ENCODE measurements at regions not wholly inside any gene's neighbourhood (a gene's known extent, or its start where the extent isn't known, plus 50 kb on each side); places are given as distances from the start of the nearest gene placed in this dataset.
A peak's percentile ranks its signal among the peaks of the same experiment; 100 is the strongest.

- no peaks in the 10 kb centered on the region for H3K36me3 ChIP-seq
- H3K27ac ChIP-seq, result no peak overlapping the region
- 82 to 91% (median 85%) methylated on average over 1 of the region's 1 CpG for WGBS, 5 donors
- TF ChIP-seq POLR2AphosphoS5 (IDR thresholded peaks at IDR 0.05) (no peak), POLR2A (IDR thresholded peaks at IDR 0.05) (no peak)
- TF ChIP-seq, protein P1, sequence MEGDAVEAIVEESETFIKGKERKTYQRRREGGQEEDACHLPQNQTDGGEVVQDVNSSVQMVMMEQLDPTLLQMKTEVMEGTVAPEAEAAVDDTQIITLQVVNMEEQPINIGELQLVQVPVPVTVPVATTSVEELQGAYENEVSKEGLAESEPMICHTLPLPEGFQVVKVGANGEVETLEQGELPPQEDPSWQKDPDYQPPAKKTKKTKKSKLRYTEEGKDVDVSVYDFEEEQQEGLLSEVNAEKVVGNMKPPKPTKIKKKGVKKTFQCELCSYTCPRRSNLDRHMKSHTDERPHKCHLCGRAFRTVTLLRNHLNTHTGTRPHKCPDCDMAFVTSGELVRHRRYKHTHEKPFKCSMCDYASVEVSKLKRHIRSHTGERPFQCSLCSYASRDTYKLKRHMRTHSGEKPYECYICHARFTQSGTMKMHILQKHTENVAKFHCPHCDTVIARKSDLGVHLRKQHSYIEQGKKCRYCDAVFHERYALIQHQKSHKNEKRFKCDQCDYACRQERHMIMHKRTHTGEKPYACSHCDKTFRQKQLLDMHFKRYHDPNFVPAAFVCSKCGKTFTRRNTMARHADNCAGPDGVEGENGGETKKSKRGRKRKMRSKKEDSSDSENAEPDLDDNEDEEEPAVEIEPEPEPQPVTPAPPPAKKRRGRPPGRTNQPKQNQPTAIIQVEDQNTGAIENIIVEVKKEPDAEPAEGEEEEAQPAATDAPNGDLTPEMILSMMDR (IDR thresholded peaks at IDR 0.05 in 8 of 11, conservative IDR thresholded peaks at IDR 0.05 in 3 of 11), result no peak
- DNase-seq, result no peak
- H3K27me3 ChIP-seq (replicated peaks in 1 of 7), result no peaks in the 10 kb centered on the region
- no peak overlapping the region for H3K4me3 ChIP-seq
- no peaks in the 10 kb centered on the region for H3K4me1 ChIP-seq
- intact Hi-C loops (cut with DNase I; ENCODE audit: low total_unique reads), result no loop called here
- no peaks in the 10 kb centered on the region for H3K9me3 ChIP-seq
Observed at GRCh38 chr4:161329852-161330251, 833.9 kb downstream of the FSTL5 start.

DNA sequence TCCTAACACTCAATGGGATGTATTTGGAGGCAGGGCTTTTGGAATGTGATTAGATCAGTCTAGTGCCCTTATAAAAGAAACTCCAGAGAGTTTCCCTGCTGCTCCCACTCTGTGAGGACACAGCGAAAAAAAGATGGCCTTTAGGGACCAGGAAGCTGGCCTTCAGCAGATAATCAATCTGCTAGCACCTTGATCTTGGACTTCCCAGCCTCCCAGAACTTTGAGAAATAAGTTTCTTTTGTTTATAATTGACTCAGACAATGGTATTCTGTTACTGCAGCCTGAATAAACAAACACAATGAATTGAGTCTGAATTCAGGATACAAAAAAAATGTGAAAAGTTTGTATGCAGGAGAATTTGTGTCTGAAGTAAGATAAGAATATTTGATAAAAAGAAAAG is 842.1 kb downstream of the FSTL5 start:
- H3K27ac ChIP-seq, result no peak overlapping the region
- no peak for DNase-seq
- peaks cover 0 to 4% (median 0%) of the 10 kb centered on the region in 8 donors for H3K9me3 ChIP-seq
- intact Hi-C loops (cut with DNase I; ENCODE audit: low total_unique reads), result no loop called here
- no peaks in the 10 kb centered on the region for H3K27me3 ChIP-seq (replicated peaks in 1 of 7)
- no peak overlapping the region for H3K4me3 ChIP-seq
- WGBS, 5 donors, result 71 to 83% (median 74%) methylated on average over 1 of the region's 1 CpG
- no peaks in the 10 kb centered on the region for H3K36me3 ChIP-seq
- no peaks in the 10 kb centered on the region for H3K4me1 ChIP-seq
- no peak for TF ChIP-seq POLR2AphosphoS5 (IDR thresholded peaks at IDR 0.05)
- TF ChIP-seq POLR2A (IDR thresholded peaks at IDR 0.05), result no peak
- TF ChIP-seq, protein P1 (IDR thresholded peaks at IDR 0.05 in 8 of 11, conservative IDR thresholded peaks at IDR 0.05 in 3 of 11), result no peak

GRCh38 chr4:161320377-161320776 is 843.4 kb downstream of the FSTL5 start:
- Histone ChIP-seq H3K9me3 (peaks cover 0 to 4% (median 0%) of the 10 kb centered on the region in 8 donors), H3K4me3 (no peak overlapping the region), H3K27me3 (replicated peaks in 1 of 7) (no peaks in the 10 kb centered on the region), H3K4me1 (no peaks in the 10 kb centered on the region), H3K36me3 (no peaks in the 10 kb centered on the region), H3K27ac (no peak overlapping the region)
- DNase-seq, result no peak
- TF ChIP-seq, protein P1 (IDR thresholded peaks at IDR 0.05 in 8 of 11, conservative IDR thresholded peaks at IDR 0.05 in 3 of 11), result peak in 1 of 11 experiments; percentile 27
- TF ChIP-seq POLR2AphosphoS5 (IDR thresholded peaks at IDR 0.05), result no peak
- 35 to 67% (median 62%) methylated on average over 4 of the region's 4 CpGs for WGBS, 5 donors
- intact Hi-C loops (cut with DNase I; ENCODE audit: low total_unique reads), result no loop called here

DNA sequence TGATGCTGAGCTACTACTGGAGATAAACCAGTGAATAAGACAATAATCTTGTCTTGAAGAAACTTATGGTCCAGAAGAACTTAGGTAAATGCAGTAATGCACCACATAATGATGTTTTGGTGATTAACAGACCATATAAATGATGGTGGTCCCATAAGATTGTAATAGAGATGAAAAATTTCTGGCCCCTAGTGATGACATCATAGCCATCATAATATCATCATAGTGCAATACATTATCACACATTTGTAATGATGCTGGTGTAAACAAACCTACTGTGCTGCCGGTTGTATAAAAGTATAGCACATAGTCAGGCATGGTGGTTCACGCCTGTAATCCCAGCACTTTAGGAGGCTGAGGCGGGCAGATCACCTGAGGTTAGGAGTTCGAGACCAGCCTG is 846.8 kb downstream of the FSTL5 start:
- WGBS, 5 donors, result 61 to 99% (median 89%) methylated on average over 4 of the region's 4 CpGs
- intact Hi-C loops (cut with DNase I; ENCODE audit: low total_unique reads), result no loop called here
- no peak for TF ChIP-seq POLR2AphosphoS5 (IDR thresholded peaks at IDR 0.05)

DNA sequence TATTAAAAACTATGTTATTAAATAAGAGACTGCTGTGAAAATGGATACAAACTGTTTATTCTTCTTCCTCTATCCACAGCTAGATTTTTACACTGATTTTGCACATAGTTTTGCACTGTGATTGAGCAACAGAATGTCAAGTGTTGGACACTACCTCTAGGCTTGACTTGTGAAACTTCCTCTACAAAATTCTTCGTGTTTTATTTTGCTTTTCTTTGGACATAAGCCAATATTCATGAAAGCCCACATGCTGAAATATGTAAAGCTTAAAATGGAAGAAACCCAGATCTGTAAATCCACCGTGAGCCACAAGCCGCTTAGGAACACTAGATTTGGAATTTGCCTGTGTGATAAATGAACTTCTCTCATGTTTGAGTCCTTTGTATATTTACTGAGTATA is 849.4 kb downstream of the FSTL5 start:
- TF ChIP-seq POLR2A (IDR thresholded peaks at IDR 0.05), result no peak
- no peak for TF ChIP-seq POLR2AphosphoS5 (IDR thresholded peaks at IDR 0.05)
- TF ChIP-seq, protein P1 (IDR thresholded peaks at IDR 0.05 in 8 of 11, conservative IDR thresholded peaks at IDR 0.05 in 3 of 11), result no peak
- no peaks in the 10 kb centered on the region for H3K27me3 ChIP-seq (replicated peaks in 1 of 7)
- H3K4me1 ChIP-seq, result no peaks in the 10 kb centered on the region
- H3K9me3 ChIP-seq, result peaks cover 0 to 8% (median 0%) of the 10 kb centered on the region in 8 donors
- WGBS, 5 donors, result 16 to 58% (median 46%) methylated on average over 3 of the region's 3 CpGs
- no peak for DNase-seq
- intact Hi-C loops (cut with DNase I; ENCODE audit: low total_unique reads), result no loop called here
- H3K4me3 ChIP-seq, result no peak overlapping the region
- no peaks in the 10 kb centered on the region for H3K36me3 ChIP-seq
- no peak overlapping the region for H3K27ac ChIP-seq

More for the DNA sequence above, 846.8 kb downstream of the FSTL5 start:
- no peaks in the 10 kb centered on the region for H3K27me3 ChIP-seq (replicated peaks in 1 of 7)
- no peak overlapping the region for H3K27ac ChIP-seq
- no peaks in the 10 kb centered on the region for H3K4me1 ChIP-seq
- peaks cover 0 to 4% (median 0%) of the 10 kb centered on the region in 8 donors for H3K9me3 ChIP-seq
- no peaks in the 10 kb centered on the region for H3K36me3 ChIP-seq
- no peak overlapping the region for H3K4me3 ChIP-seq
- DNase-seq, result no peak

All from spleen (tissue), 11 donors.